PFSK-1 (cell line): ENCODE measurements at regions not wholly inside any gene's neighbourhood (a gene's known extent, or its start where the extent isn't known, plus 50 kb on each side); places are given as distances from the start of the nearest gene placed in this dataset.

Source experiments
- FOXP2 ChIP-seq: optimal IDR thresholded peaks from 2 replicates; pipeline ENCODE3; 2011; ENCODE audit warnings: borderline replicate concordance, control low read depth, inconsistent platforms; ENCODE audit not compliant: insufficient read depth; ENCODE audit errors: extremely low read length, extremely low read depth
- POLR2AphosphoS5 ChIP-seq: IDR thresholded peaks from 2 replicates; pipeline ENCODE4 v1.6.1; 2012; ENCODE audit warnings: low read depth, mild to moderate bottlenecking, control low read depth, low read length, moderate library complexity
- SIN3A ChIP-seq: IDR thresholded peaks from 2 replicates; pipeline ENCODE4 v1.6.1; 2012; ENCODE audit warnings: mild to moderate bottlenecking, low read length, moderate library complexity, borderline replicate concordance; ENCODE audit not compliant: insufficient read depth
- TF ChIP-seq, protein P1 (sequence below), 2 experiments: IDR thresholded peaks; 2 replicates each; pipeline versions ENCODE4 v1.6.1 to v1.8.0; 2011 to 2012; ENCODE audit warnings: low read depth in 2 of 2, low read length in 2 of 2, control low read depth in 1 of 2, inconsistent platforms in 1 of 2, mild to moderate bottlenecking in 1 of 2, moderate library complexity in 1 of 2; ENCODE audit not compliant: insufficient read depth in 1 of 2

DNA sequence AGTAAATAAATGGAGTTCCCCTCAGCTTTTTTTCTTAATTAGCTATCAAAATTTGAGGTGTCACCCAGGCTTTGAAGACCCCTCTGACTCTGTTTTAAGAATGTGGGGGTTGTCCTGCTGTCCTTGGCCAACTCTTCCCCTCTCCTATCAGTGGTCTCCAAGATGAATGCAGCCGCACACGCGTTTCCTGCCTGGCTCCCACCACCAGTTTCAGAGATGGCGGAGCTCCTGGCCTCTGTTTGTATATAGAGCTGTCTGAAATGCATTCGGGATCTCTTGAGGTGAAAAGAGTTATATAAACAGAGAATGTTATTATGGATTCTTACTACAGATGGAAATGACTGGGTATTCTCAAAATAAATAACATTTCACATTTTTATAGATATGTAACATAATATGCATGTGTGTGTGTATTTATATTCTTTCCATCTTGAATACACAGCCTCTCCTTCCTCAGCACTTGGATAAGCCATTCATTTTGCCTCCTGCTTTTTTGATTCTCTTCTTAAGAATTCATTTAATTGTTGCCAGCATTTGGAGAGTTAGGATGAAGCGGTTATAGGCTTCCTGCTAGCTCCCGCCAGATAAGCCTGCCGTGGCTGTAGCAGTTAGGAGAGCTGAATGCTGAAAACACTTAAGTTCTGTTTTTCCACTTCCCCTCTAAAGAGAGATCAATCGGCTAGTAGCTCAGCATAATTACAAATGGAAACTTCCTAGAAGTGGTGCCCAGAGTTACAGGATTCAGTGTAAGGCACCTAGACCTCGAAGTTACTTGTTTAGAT is 659.3 kb upstream of the FANCL start:
- TF ChIP-seq, protein P1, sequence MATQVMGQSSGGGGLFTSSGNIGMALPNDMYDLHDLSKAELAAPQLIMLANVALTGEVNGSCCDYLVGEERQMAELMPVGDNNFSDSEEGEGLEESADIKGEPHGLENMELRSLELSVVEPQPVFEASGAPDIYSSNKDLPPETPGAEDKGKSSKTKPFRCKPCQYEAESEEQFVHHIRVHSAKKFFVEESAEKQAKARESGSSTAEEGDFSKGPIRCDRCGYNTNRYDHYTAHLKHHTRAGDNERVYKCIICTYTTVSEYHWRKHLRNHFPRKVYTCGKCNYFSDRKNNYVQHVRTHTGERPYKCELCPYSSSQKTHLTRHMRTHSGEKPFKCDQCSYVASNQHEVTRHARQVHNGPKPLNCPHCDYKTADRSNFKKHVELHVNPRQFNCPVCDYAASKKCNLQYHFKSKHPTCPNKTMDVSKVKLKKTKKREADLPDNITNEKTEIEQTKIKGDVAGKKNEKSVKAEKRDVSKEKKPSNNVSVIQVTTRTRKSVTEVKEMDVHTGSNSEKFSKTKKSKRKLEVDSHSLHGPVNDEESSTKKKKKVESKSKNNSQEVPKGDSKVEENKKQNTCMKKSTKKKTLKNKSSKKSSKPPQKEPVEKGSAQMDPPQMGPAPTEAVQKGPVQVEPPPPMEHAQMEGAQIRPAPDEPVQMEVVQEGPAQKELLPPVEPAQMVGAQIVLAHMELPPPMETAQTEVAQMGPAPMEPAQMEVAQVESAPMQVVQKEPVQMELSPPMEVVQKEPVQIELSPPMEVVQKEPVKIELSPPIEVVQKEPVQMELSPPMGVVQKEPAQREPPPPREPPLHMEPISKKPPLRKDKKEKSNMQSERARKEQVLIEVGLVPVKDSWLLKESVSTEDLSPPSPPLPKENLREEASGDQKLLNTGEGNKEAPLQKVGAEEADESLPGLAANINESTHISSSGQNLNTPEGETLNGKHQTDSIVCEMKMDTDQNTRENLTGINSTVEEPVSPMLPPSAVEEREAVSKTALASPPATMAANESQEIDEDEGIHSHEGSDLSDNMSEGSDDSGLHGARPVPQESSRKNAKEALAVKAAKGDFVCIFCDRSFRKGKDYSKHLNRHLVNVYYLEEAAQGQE (IDR thresholded peaks at IDR 0.05; ENCODE audit: insufficient read depth in 1 of 2, low read depth in 2 of 2, low read length in 2 of 2) = no peak
- TF ChIP-seq FOXP2 = no peak
- TF ChIP-seq SIN3A = no peak
- TF ChIP-seq POLR2AphosphoS5 = no peak
